Aorta (tissue), 5 donors: ENCODE measurements at regions not wholly inside any gene's neighbourhood (a gene's known extent, or its start where the extent isn't known, plus 50 kb on each side); places are given as distances from the start of the nearest gene placed in this dataset.
"Not testable (repeated sequence)": the region's sequence is repeated elsewhere in the genome, so short reads cannot be mapped to it uniquely, and the experiment has no call there.

Experiments
- ATAC-seq: fragments of 200-7000 bp; cut with Tn5 transposase; one replicate; pipeline ENCODE4 v1.9.1; 2022; ENCODE audit warnings: moderate library complexity; ENCODE audit not compliant: low FRiP score
- DNase-seq, 2 donors: peaks; one replicate each; pipeline ENCODE4 v3.0.0-alpha.2; 2020
- H3K27ac ChIP-seq, 2 donors: one replicate each; pipeline ENCODE4 v1.5.1; 2013; ENCODE audit warnings: low read length in 2 of 2, mild to moderate bottlenecking in 2 of 2, moderate library complexity in 2 of 2, control low read depth in 1 of 2, inconsistent platforms in 1 of 2, low read depth in 1 of 2
- H3K27me3 ChIP-seq, 2 donors: one replicate each; pipeline ENCODE4 v1.6.1; 2013; ENCODE audit warnings: control low read depth in 1 of 2, low read length in 1 of 2, mild to moderate bottlenecking in 1 of 2, moderate library complexity in 1 of 2; ENCODE audit not compliant: insufficient read depth in 2 of 2, control insufficient read depth in 1 of 2
- H3K36me3 ChIP-seq, 2 donors: one replicate each; pipeline ENCODE4 v1.6.1; 2013; ENCODE audit warnings: control low read depth in 1 of 2, low read length in 1 of 2, mild to moderate bottlenecking in 1 of 2; ENCODE audit not compliant: insufficient read depth in 2 of 2, control insufficient read depth in 1 of 2
- H3K4me1 ChIP-seq, 2 donors: one replicate each; pipeline ENCODE4 v1.6.1; 2013; ENCODE audit warnings: low read length in 2 of 2, control low read depth in 1 of 2, mild to moderate bottlenecking in 1 of 2, moderate library complexity in 1 of 2; ENCODE audit not compliant: insufficient read depth in 2 of 2, control insufficient read depth in 1 of 2
- H3K4me3 ChIP-seq, 2 donors: one replicate each; pipeline ENCODE4 v1.5.1; 2013; ENCODE audit warnings: low read length in 2 of 2, control low read depth in 1 of 2, mild to moderate bottlenecking in 1 of 2
- H3K9me3 ChIP-seq: one replicate; pipeline ENCODE4 v1.6.1; 2013; ENCODE audit warnings: mild to moderate bottlenecking, low read length; ENCODE audit not compliant: control insufficient read depth
- WGBS, 2 donors: extraction: QIAGEN DNeasy Blood & Tissue Kit; methylation state at CpG; one replicate each; pipeline ENCODE4 v1.1.7; 2013; 5-methylcytosine and 5-hydroxymethylcytosine counted together
- intact Hi-C, 2 donors: fragments of 100-400 bp; cut with DNase I; formaldehyde crosslinking; loops; one replicate each; pipeline versions ENCODE4 v1.14.2 to v1.15.0; 2022
- donor health status: healthy with polysubstance abuse.
- donor health status: Bipolar disorder and iron deficiency.
- donor health status: DM: no; HTN: no; CAD: no.
- donor health status: DM: no; HTN: no; CAD: no.
- donor health status: DM: yes; HTN: yes; CAD: no.

GRCh38 chr4:135497563-135498152 lies 1296.1 kb upstream of the PABPC4L start:
- H3K4me3 ChIP-seq = no peak overlapping the region
- no peaks in the 10 kb centered on the region for H3K9me3 ChIP-seq
- no peaks in the 10 kb centered on the region for H3K36me3 ChIP-seq
- 63 to 70% methylated on average over 1 of the region's 1 CpG for WGBS, 2 donors
- intact Hi-C loops = no loop called here
- no peak for DNase-seq
- H3K27me3 ChIP-seq = no peaks in the 10 kb centered on the region
- ATAC-seq = no peak
- H3K27ac ChIP-seq = no peak overlapping the region
- no peaks in the 10 kb centered on the region for H3K4me1 ChIP-seq

- Histone ChIP-seq H3K27ac (no peak overlapping the region), H3K36me3 (no peaks in the 10 kb centered on the region), H3K4me3 (no peak overlapping the region), H3K4me1 (no peaks in the 10 kb centered on the region), H3K27me3 (no peaks in the 10 kb centered on the region), H3K9me3 (no peaks in the 10 kb centered on the region)
- DNase-seq (no peak), ATAC-seq (no peak)
- 85 to 88% methylated on average over 2 of the region's 2 CpGs for WGBS, 2 donors
- intact Hi-C loops = no loop called here
These were observed 1290.8 kb upstream of the PABPC4L start for GRCh38 chr4:135492439-135492838.

- intact Hi-C loops = no loop called here
- H3K27ac ChIP-seq = no peak overlapping the region
- H3K4me1 ChIP-seq = no peaks in the 10 kb centered on the region
- H3K4me3 ChIP-seq = no peak overlapping the region
- no peaks in the 10 kb centered on the region for H3K27me3 ChIP-seq
- no peak for ATAC-seq
- H3K9me3 ChIP-seq = no peaks in the 10 kb centered on the region
- no peak for DNase-seq
- no peaks in the 10 kb centered on the region for H3K36me3 ChIP-seq
- 66 to 71% methylated on average over 4 of the region's 4 CpGs for WGBS, 2 donors
These were observed 1283.8 kb upstream of the PABPC4L start for GRCh38 chr4:135485371-135485770.

- no peak overlapping the region for H3K27ac ChIP-seq
- 92 to 94% methylated on average over 2 of the region's 2 CpGs for WGBS, 2 donors
- H3K36me3 ChIP-seq = no peaks in the 10 kb centered on the region
- no peaks in the 10 kb centered on the region for H3K4me1 ChIP-seq
- H3K9me3 ChIP-seq = no peaks in the 10 kb centered on the region
- H3K4me3 ChIP-seq = no peak overlapping the region
- H3K27me3 ChIP-seq = no peaks in the 10 kb centered on the region
- DNase-seq (no peak), ATAC-seq (no peak)
- intact Hi-C loops = no loop called here
These were observed 1274.7 kb upstream of the PABPC4L start for GRCh38 chr4:135476272-135476671.

- H3K4me3 ChIP-seq = no peak overlapping the region
- H3K9me3 ChIP-seq = no peaks in the 10 kb centered on the region
- WGBS, 2 donors = 83 to 85% methylated on average over 7 of the region's 7 CpGs
- ATAC-seq (no peak), DNase-seq (no peak)
- no peaks in the 10 kb centered on the region for H3K4me1 ChIP-seq
- no peak overlapping the region for H3K27ac ChIP-seq
- no peaks in the 10 kb centered on the region for H3K36me3 ChIP-seq
- no peaks in the 10 kb centered on the region for H3K27me3 ChIP-seq
- intact Hi-C loops = no loop called here
These were observed 1262.7 kb upstream of the PABPC4L start for GRCh38 chr4:135464311-135464710.

- DNase-seq, H3K27me3 ChIP-seq, H3K9me3 ChIP-seq, H3K4me3 ChIP-seq, H3K4me1 ChIP-seq, H3K36me3 ChIP-seq, ATAC-seq, intact Hi-C loops, H3K27ac ChIP-seq: not testable (repeated sequence)
- WGBS, 2 donors = 96 to 99% methylated on average over 9 to 22 of the region's 22 CpGs
These were observed 1246.0 kb upstream of the PABPC4L start for GRCh38 chr4:135447598-135447997.

- no peak for ATAC-seq
- no peak overlapping the region for H3K27ac ChIP-seq
- 71 to 79% methylated on average over 2 of the region's 2 CpGs for WGBS, 2 donors
These were observed 1233.3 kb upstream of the PABPC4L start for GRCh38 chr4:135434936-135435335.

GRCh38 chr4:135429528-135429927 lies 1227.9 kb upstream of the PABPC4L start:
- DNase-seq (no peak), ATAC-seq (no peak)
- Histone ChIP-seq H3K27ac (no peak overlapping the region), H3K4me3 (no peak overlapping the region), H3K4me1 (no peaks in the 10 kb centered on the region), H3K36me3 (no peaks in the 10 kb centered on the region), H3K9me3 (no peaks in the 10 kb centered on the region), H3K27me3 (no peaks in the 10 kb centered on the region)
- WGBS, 2 donors = 31 to 36% methylated on average over 1 of the region's 1 CpG
- intact Hi-C loops = no loop called here

More at GRCh38 chr4:135434936-135435335, 1233.3 kb upstream of the PABPC4L start:
- intact Hi-C loops = no loop called here
- no peak overlapping the region for H3K4me3 ChIP-seq
- peaks cover 2% of the 10 kb centered on the region for H3K9me3 ChIP-seq
- no peaks in the 10 kb centered on the region for H3K27me3 ChIP-seq
- no peak for DNase-seq
- no peaks in the 10 kb centered on the region for H3K4me1 ChIP-seq
- H3K36me3 ChIP-seq = no peaks in the 10 kb centered on the region

GRCh38 chr4:135418353-135418752 lies 1216.8 kb upstream of the PABPC4L start:
- H3K9me3 ChIP-seq = peaks cover 5% of the 10 kb centered on the region
- H3K27me3 ChIP-seq = no peaks in the 10 kb centered on the region
- ATAC-seq = no peak
- intact Hi-C loops = no loop called here
- no peak overlapping the region for H3K4me3 ChIP-seq
- no peak overlapping the region for H3K27ac ChIP-seq
- WGBS, 2 donors = 90% methylated on average over 1 of the region's 1 CpG
- no peak for DNase-seq
- H3K4me1 ChIP-seq = no peaks in the 10 kb centered on the region
- H3K36me3 ChIP-seq = no peaks in the 10 kb centered on the region
